ENCODE measurements at regions not wholly inside any gene's neighbourhood (a gene's known extent, or its start where the extent isn't known, plus 50 kb on each side); places are given as distances from the start of the nearest gene placed in this dataset.

- ATAC-seq: no peak
- H3K27me3 Mint-ChIP-seq: peaks cover 5 to 22% of the 10 kb centered on the region in 2 donors
- no peak overlapping the region for H3K4me3 Mint-ChIP-seq
- no peak overlapping the region for H3K27ac Mint-ChIP-seq
- H3K4me1 Mint-ChIP-seq (ENCODE audit: low read depth in 2 of 2): no peaks in the 10 kb centered on the region
- DNase-seq (ENCODE audit: low spot score): no peak
- no peaks in the 10 kb centered on the region for H3K36me3 Mint-ChIP-seq
- H3K9me3 Mint-ChIP-seq: no peaks in the 10 kb centered on the region
These were observed 136.5 kb upstream of the IFNG-AS1 start for GRCh38 chr12:67852701-67853100.

- H3K4me3 Mint-ChIP-seq: no peak overlapping the region
- no peak for DNase-seq (ENCODE audit: low spot score)
- H3K27ac Mint-ChIP-seq: no peak overlapping the region
- no peaks in the 10 kb centered on the region for H3K36me3 Mint-ChIP-seq
- no peaks in the 10 kb centered on the region for H3K4me1 Mint-ChIP-seq (ENCODE audit: low read depth in 2 of 2)
- H3K27me3 Mint-ChIP-seq: peaks cover 5 to 22% of the 10 kb centered on the region in 2 donors
- no peaks in the 10 kb centered on the region for H3K9me3 Mint-ChIP-seq
- no peak for ATAC-seq
These were observed 136.0 kb upstream of the IFNG-AS1 start for GRCh38 chr12:67853204-67853603.

- DNase-seq (ENCODE audit: low spot score) (no peak), ATAC-seq (no peak)
- Mint-ChIP-seq H3K36me3 (no peaks in the 10 kb centered on the region), H3K27me3 (peaks cover 5 to 22% of the 10 kb centered on the region in 2 donors), H3K9me3 (no peaks in the 10 kb centered on the region), H3K27ac (no peak overlapping the region), H3K4me1 (ENCODE audit: low read depth in 2 of 2) (no peaks in the 10 kb centered on the region), H3K4me3 (no peak overlapping the region)
These were observed 134.9 kb upstream of the IFNG-AS1 start for GRCh38 chr12:67854351-67854750.

GRCh38 chr12:67855103-67855502, 134.1 kb upstream of the IFNG-AS1 start:
- no peaks in the 10 kb centered on the region for H3K9me3 Mint-ChIP-seq
- no peaks in the 10 kb centered on the region for H3K4me1 Mint-ChIP-seq (ENCODE audit: low read depth in 2 of 2)
- ATAC-seq: no peak
- DNase-seq (ENCODE audit: low spot score): no peak
- H3K36me3 Mint-ChIP-seq: no peaks in the 10 kb centered on the region
- no peak overlapping the region for H3K27ac Mint-ChIP-seq
- H3K27me3 Mint-ChIP-seq: peaks cover 5 to 22% of the 10 kb centered on the region in 2 donors
- H3K4me3 Mint-ChIP-seq: no peak overlapping the region

GRCh38 chr12:67871231-67871630, 118.0 kb upstream of the IFNG-AS1 start:
- H3K27ac Mint-ChIP-seq: no peak overlapping the region
- no peaks in the 10 kb centered on the region for H3K4me1 Mint-ChIP-seq (ENCODE audit: low read depth in 2 of 2)
- H3K36me3 Mint-ChIP-seq: peaks cover 11% of the 10 kb centered on the region
- H3K4me3 Mint-ChIP-seq: no peak overlapping the region
- peaks cover 2% of the 10 kb centered on the region for H3K9me3 Mint-ChIP-seq
- ATAC-seq: no peak
- no peak for DNase-seq (ENCODE audit: low spot score)
- H3K27me3 Mint-ChIP-seq: peaks cover 2 to 23% of the 10 kb centered on the region in 2 donors

GRCh38 chr12:67873355-67873754, 115.9 kb upstream of the IFNG-AS1 start:
- Mint-ChIP-seq H3K9me3 (peaks cover 2% of the 10 kb centered on the region), H3K36me3 (peaks cover 4% of the 10 kb centered on the region)

GRCh38 chr12:67876305-67876915, 112.8 kb upstream of the IFNG-AS1 start:
- DNase-seq (ENCODE audit: low spot score) (no peak), ATAC-seq (no peak)
- Mint-ChIP-seq H3K36me3 (no peaks in the 10 kb centered on the region), H3K27me3 (peaks cover 8 to 15% of the 10 kb centered on the region in 2 donors), H3K27ac (no peak overlapping the region), H3K4me1 (ENCODE audit: low read depth in 2 of 2) (no peaks in the 10 kb centered on the region), H3K9me3 (no peaks in the 10 kb centered on the region), H3K4me3 (no peak overlapping the region)

More at GRCh38 chr12:67873355-67873754, 115.9 kb upstream of the IFNG-AS1 start:
- no peak for ATAC-seq
- H3K4me3 Mint-ChIP-seq: no peak overlapping the region
- DNase-seq (ENCODE audit: low spot score): no peak
- no peak overlapping the region for H3K27ac Mint-ChIP-seq
- H3K27me3 Mint-ChIP-seq: peaks cover 5 to 9% of the 10 kb centered on the region in 2 donors
- no peaks in the 10 kb centered on the region for H3K4me1 Mint-ChIP-seq (ENCODE audit: low read depth in 2 of 2)

GRCh38 chr12:67877727-67878126, 111.5 kb upstream of the IFNG-AS1 start:
- Mint-ChIP-seq H3K27ac (no peak overlapping the region), H3K9me3 (no peaks in the 10 kb centered on the region), H3K36me3 (no peaks in the 10 kb centered on the region), H3K4me1 (ENCODE audit: low read depth in 2 of 2) (no peaks in the 10 kb centered on the region), H3K27me3 (peaks cover 12 to 20% of the 10 kb centered on the region in 2 donors), H3K4me3 (no peak overlapping the region)
- no peak for DNase-seq (ENCODE audit: low spot score)
- ATAC-seq: no peak

GRCh38 chr12:67879937-67880336, 109.3 kb upstream of the IFNG-AS1 start:
- peaks cover 17 to 23% of the 10 kb centered on the region in 2 donors for H3K27me3 Mint-ChIP-seq

GRCh38 chr12:67881565-67881964, 107.7 kb upstream of the IFNG-AS1 start:
- no peaks in the 10 kb centered on the region for H3K36me3 Mint-ChIP-seq
- no peak overlapping the region for H3K4me3 Mint-ChIP-seq
- H3K9me3 Mint-ChIP-seq: no peaks in the 10 kb centered on the region
- no peak for DNase-seq (ENCODE audit: low spot score)
- H3K27me3 Mint-ChIP-seq: peaks cover 17 to 33% of the 10 kb centered on the region in 2 donors
- no peaks in the 10 kb centered on the region for H3K4me1 Mint-ChIP-seq (ENCODE audit: low read depth in 2 of 2)
- H3K27ac Mint-ChIP-seq: no peak overlapping the region
- no peak for ATAC-seq

More at GRCh38 chr12:67879937-67880336, 109.3 kb upstream of the IFNG-AS1 start:
- Mint-ChIP-seq H3K36me3 (no peaks in the 10 kb centered on the region), H3K4me1 (ENCODE audit: low read depth in 2 of 2) (no peaks in the 10 kb centered on the region), H3K4me3 (no peak overlapping the region), H3K27ac (no peak overlapping the region), H3K9me3 (no peaks in the 10 kb centered on the region)
- DNase-seq (ENCODE audit: low spot score) (no peak), ATAC-seq (no peak)

GRCh38 chr12:67884596-67884995, 104.7 kb upstream of the IFNG-AS1 start:
- Mint-ChIP-seq H3K4me1 (ENCODE audit: low read depth in 2 of 2) (no peaks in the 10 kb centered on the region), H3K27ac (no peak overlapping the region), H3K36me3 (no peaks in the 10 kb centered on the region), H3K4me3 (no peak overlapping the region), H3K9me3 (no peaks in the 10 kb centered on the region), H3K27me3 (peaks cover 28 to 30% of the 10 kb centered on the region in 2 donors)
- ATAC-seq (no peak), DNase-seq (ENCODE audit: low spot score) (no peak)

GRCh38 chr12:67885375-67886169, 103.7 kb upstream of the IFNG-AS1 start:
- Mint-ChIP-seq H3K4me3 (no peak overlapping the region), H3K9me3 (no peaks in the 10 kb centered on the region), H3K4me1 (ENCODE audit: low read depth in 2 of 2) (peaks cover 0 to 2% of the 10 kb centered on the region in 2 donors), H3K27ac (no peak overlapping the region), H3K36me3 (no peaks in the 10 kb centered on the region), H3K27me3 (peaks cover 23 to 29% of the 10 kb centered on the region in 2 donors)
- no peak for DNase-seq (ENCODE audit: low spot score)
- no peak for ATAC-seq

- H3K27me3 Mint-ChIP-seq: peaks cover 22 to 32% of the 10 kb centered on the region in 2 donors
- ATAC-seq: no peak
- no peak overlapping the region for H3K4me3 Mint-ChIP-seq
- no peaks in the 10 kb centered on the region for H3K9me3 Mint-ChIP-seq
- no peaks in the 10 kb centered on the region for H3K36me3 Mint-ChIP-seq
- H3K27ac Mint-ChIP-seq: no peak overlapping the region
- no peak for DNase-seq (ENCODE audit: low spot score)
- peaks cover 9 to 12% of the 10 kb centered on the region in 2 donors for H3K4me1 Mint-ChIP-seq (ENCODE audit: low read depth in 2 of 2)
These were observed 102.2 kb upstream of the IFNG-AS1 start for GRCh38 chr12:67887065-67887464.

GRCh38 chr12:67889931-67890330, 99.3 kb upstream of the IFNG-AS1 start:
- no peaks in the 10 kb centered on the region for H3K36me3 Mint-ChIP-seq
- H3K4me1 Mint-ChIP-seq (ENCODE audit: low read depth in 2 of 2): peaks cover 9 to 12% of the 10 kb centered on the region in 2 donors
- H3K27me3 Mint-ChIP-seq: peaks cover 22 to 28% of the 10 kb centered on the region in 2 donors
- H3K27ac Mint-ChIP-seq: no peak overlapping the region
- no peaks in the 10 kb centered on the region for H3K9me3 Mint-ChIP-seq
- no peak overlapping the region for H3K4me3 Mint-ChIP-seq
- ATAC-seq: no peak
- no peak for DNase-seq (ENCODE audit: low spot score)
